ENCODE measurements at regions not wholly inside any gene's neighbourhood (a gene's known extent, or its start where the extent isn't known, plus 50 kb on each side); places are given as distances from the start of the nearest gene placed in this dataset.

- TF ChIP-seq ZBTB11 (CRISPR knock-in tag; IDR thresholded peaks at IDR 0.05), result no peak
- no peak for TF ChIP-seq GATAD2A (IDR thresholded peaks at IDR 0.05)
- TF ChIP-seq LCOR (CRISPR knock-in tag; IDR thresholded peaks at IDR 0.05), result no peak
- TF ChIP-seq SP2 (IDR thresholded peaks at IDR 0.05; ENCODE audit: extremely low read depth, low read depth, low read length, poor library complexity, severe bottlenecking), result no peak
- TF ChIP-seq ZNF408 (CRISPR knock-in tag; IDR thresholded peaks at IDR 0.05; ENCODE audit: low read depth), result no peak
- TF ChIP-seq ZBTB1 (CRISPR knock-in tag; IDR thresholded peaks at IDR 0.05; ENCODE audit: borderline replicate concordance, low read depth), result no peak
- TF ChIP-seq ELF2 (CRISPR knock-in tag; IDR thresholded peaks at IDR 0.05), result no peak
- no peak for TF ChIP-seq POLR3A (IDR thresholded peaks at IDR 0.05; ENCODE audit: borderline replicate concordance, extremely low read depth, insufficient read depth, insufficient read length)
- TF ChIP-seq ARID2 (IDR thresholded peaks at IDR 0.05), result no peak
- TF ChIP-seq HNRNPL (IDR thresholded peaks at IDR 0.05; ENCODE audit: low read depth, low read length), result no peak
- no peak for TF ChIP-seq MITF (IDR thresholded peaks at IDR 0.05)
- TF ChIP-seq ZNF695 (CRISPR knock-in tag; IDR thresholded peaks at IDR 0.05), result no peak
- no peak for TF ChIP-seq E4F1 (CRISPR knock-in tag; IDR thresholded peaks at IDR 0.05; ENCODE audit: borderline replicate concordance)
- no peak for TF ChIP-seq USF2 (CRISPR knock-in tag; IDR thresholded peaks at IDR 0.05)
These were observed 63.8 kb downstream of the ING1 start (continued) for GRCh38 chr13:110777251-110777820.
